Caki2 (cell line): ENCODE measurements at regions not wholly inside any gene's neighbourhood (a gene's known extent, or its start where the extent isn't known, plus 50 kb on each side); places are given as distances from the start of the nearest gene placed in this dataset.
"Not testable (repeated sequence)": the region's sequence is repeated elsewhere in the genome, so short reads cannot be mapped to it uniquely, and the experiment has no call there.

Source experiments
- DNase-seq: peaks from one replicate; pipeline ENCODE4 v3.0.0-alpha.2; 2015; ENCODE audit warnings: low read depth
- in situ Hi-C: cut with HindIII; loops from 2 replicates; pipeline ENCODE4 v1.10.0; 2016; ENCODE audit warnings: low sequenced_read_pairs, low pct_unique_long_range_greater_than_20kb, mixed read lengths

GRCh38 chr9:75739884-75740611 lies 150.4 kb upstream of the PCSK5 start:
- DNase-seq: no peak
- in situ Hi-C loops: no loop called here

- in situ Hi-C loops: no loop called here
- no peak for DNase-seq
Observed at GRCh38 chr9:75743855-75744254, 146.6 kb upstream of the PCSK5 start.

- in situ Hi-C loops: no loop called here
- no peak for DNase-seq
Observed at GRCh38 chr9:75754080-75754479, 136.4 kb upstream of the PCSK5 start.

- in situ Hi-C loops: no loop called here
Observed at GRCh38 chr9:75775166-75775565, 115.3 kb upstream of the PCSK5 start.

GRCh38 chr9:75775966-75776691 lies 114.3 kb upstream of the PCSK5 start:
- DNase-seq: no peak
- in situ Hi-C loops: no loop called here

More at GRCh38 chr9:75775166-75775565, 115.3 kb upstream of the PCSK5 start:
- DNase-seq: no peak

- no peak for DNase-seq
- in situ Hi-C loops: no loop called here
Observed at GRCh38 chr9:75780185-75780584, 110.3 kb upstream of the PCSK5 start.

GRCh38 chr9:75788006-75788634 lies 102.4 kb upstream of the PCSK5 start:
- DNase-seq: no peak
- in situ Hi-C loops: no loop called here

GRCh38 chr9:75797085-75797580 lies 93.3 kb upstream of the PCSK5 start:
- in situ Hi-C loops: no loop called here

GRCh38 chr9:75798505-75798904 lies 92.0 kb upstream of the PCSK5 start:
- in situ Hi-C loops: no loop called here
- DNase-seq: no peak

More at GRCh38 chr9:75797085-75797580, 93.3 kb upstream of the PCSK5 start:
- DNase-seq: no peak

GRCh38 chr9:75803130-75803529 lies 87.3 kb upstream of the PCSK5 start:
- in situ Hi-C loops: no loop called here
- no peak for DNase-seq

- in situ Hi-C loops: no loop called here
- no peak for DNase-seq
Observed at GRCh38 chr9:75810063-75810462, 80.4 kb upstream of the PCSK5 start.

- in situ Hi-C loops: no loop called here
- no peak for DNase-seq
Observed at GRCh38 chr9:75811692-75812091, 78.8 kb upstream of the PCSK5 start.

- no peak for DNase-seq
- in situ Hi-C loops: no loop called here
Observed at GRCh38 chr9:75812141-75812540, 78.3 kb upstream of the PCSK5 start.

GRCh38 chr9:75814667-75815066 lies 75.8 kb upstream of the PCSK5 start:
- in situ Hi-C loops: no loop called here
- DNase-seq: no peak

- DNase-seq, in situ Hi-C loops: not testable (repeated sequence)
Observed at GRCh38 chr9:75820471-75821115, 69.9 kb upstream of the PCSK5 start.

- no peak for DNase-seq
- in situ Hi-C loops: no loop called here
Observed at GRCh38 chr9:75823151-75823550, 67.3 kb upstream of the PCSK5 start.

GRCh38 chr9:75824816-75825568 lies 65.5 kb upstream of the PCSK5 start:
- no peak for DNase-seq
- in situ Hi-C loops: no loop called here

GRCh38 chr9:75826314-75826713 lies 64.2 kb upstream of the PCSK5 start:
- in situ Hi-C loops: no loop called here
- DNase-seq: peak; percentile 83
